Karpas-422 (cell line): ENCODE measurements at regions not wholly inside any gene's neighbourhood (a gene's known extent, or its start where the extent isn't known, plus 50 kb on each side); places are given as distances from the start of the nearest gene placed in this dataset.
"Not testable (repeated sequence)": the region's sequence is repeated elsewhere in the genome, so short reads cannot be mapped to it uniquely, and the experiment has no call there.

Source experiments
- DNase-seq: peaks from one replicate; pipeline ENCODE4 v3.0.0-alpha.2; 2015
- H2AFZ ChIP-seq: fragments of 200-600 bp; sonication (generic); 2 replicates; pipeline ENCODE4 v1.6.1; 2014; ENCODE audit warnings: antibody characterized with exemption, low read length, mixed read lengths
- H3K27ac ChIP-seq: fragments of 200-600 bp; sonication (generic); 2 replicates; pipeline ENCODE4 v1.5.1; 2014; ENCODE audit warnings: mild to moderate bottlenecking, low read length, moderate library complexity
- H3K27me3 ChIP-seq: fragments of 200-600 bp; sonication (generic); 2 replicates; pipeline ENCODE4 v1.6.1; 2014; ENCODE audit warnings: low read length, mixed read lengths
- H3K36me3 ChIP-seq: fragments of 200-600 bp; sonication (generic); 2 replicates; pipeline ENCODE4 v1.6.1; 2014; ENCODE audit warnings: low read length, mixed read lengths; ENCODE audit not compliant: insufficient read depth
- H3K4me1 ChIP-seq: fragments of 200-600 bp; sonication (generic); 2 replicates; pipeline ENCODE4 v1.6.1; 2014; ENCODE audit warnings: mild to moderate bottlenecking, low read length, mixed read lengths
- H3K4me2 ChIP-seq: fragments of 200-600 bp; sonication (generic); 2 replicates; pipeline ENCODE4 v1.6.1; 2014; ENCODE audit warnings: low read length, low read depth, mild to moderate bottlenecking; ENCODE audit not compliant: poor library complexity, severe bottlenecking
- H3K4me3 ChIP-seq: fragments of 200-600 bp; sonication (generic); 2 replicates; pipeline ENCODE4 v1.5.1; 2014; ENCODE audit warnings: mild to moderate bottlenecking, antibody characterized with exemption, low read length, mixed read lengths
- H3K79me2 ChIP-seq: fragments of 200-600 bp; sonication (generic); 2 replicates; pipeline ENCODE4 v1.6.1; 2014; ENCODE audit warnings: mild to moderate bottlenecking, low read length, mixed read lengths
- H3K9ac ChIP-seq: fragments of 200-600 bp; sonication (generic); 2 replicates; pipeline ENCODE4 v1.6.0; 2014; ENCODE audit warnings: low read length
- H3K9me2 ChIP-seq: fragments of 200-600 bp; sonication (generic), shearing (Covaris generic); replicated peaks from 2 replicates; pipeline ENCODE4 v1.6.0; 2014; ENCODE audit warnings: mild to moderate bottlenecking, low read length, moderate library complexity; ENCODE audit not compliant: insufficient read depth
- H3K9me3 ChIP-seq: fragments of 300-700, 200-600 bp; sonication (generic); 2 replicates; pipeline ENCODE4 v1.6.1; 2014; ENCODE audit warnings: low read length, mixed read lengths
- H4K20me1 ChIP-seq: fragments of 200-600 bp; sonication (generic); 2 replicates; pipeline ENCODE4 v1.6.1; 2014; ENCODE audit warnings: mild to moderate bottlenecking, antibody characterized with exemption, low read length, low read depth; ENCODE audit not compliant: insufficient read depth

GRCh38 chr14:101086926-101087325 lies 183.4 kb upstream of the RTL1 start:
- no peak for DNase-seq
- Histone ChIP-seq H3K9ac (no peak overlapping the region), H3K4me2 (no peak overlapping the region), H3K27ac (no peak overlapping the region), H4K20me1 (no peaks in the 10 kb centered on the region), H3K9me2 (no peaks in the 10 kb centered on the region), H3K27me3 (0 out of 2 replicates have a peak, but pooled peaks cover 2% of the 10 kb centered on the region), H3K36me3 (no peaks in the 10 kb centered on the region), H3K79me2 (no peaks in the 10 kb centered on the region), H3K4me1 (no peaks in the 10 kb centered on the region), H3K9me3 (no peaks in the 10 kb centered on the region), H3K4me3 (no peak overlapping the region), H2AFZ (no peak overlapping the region)

DNA sequence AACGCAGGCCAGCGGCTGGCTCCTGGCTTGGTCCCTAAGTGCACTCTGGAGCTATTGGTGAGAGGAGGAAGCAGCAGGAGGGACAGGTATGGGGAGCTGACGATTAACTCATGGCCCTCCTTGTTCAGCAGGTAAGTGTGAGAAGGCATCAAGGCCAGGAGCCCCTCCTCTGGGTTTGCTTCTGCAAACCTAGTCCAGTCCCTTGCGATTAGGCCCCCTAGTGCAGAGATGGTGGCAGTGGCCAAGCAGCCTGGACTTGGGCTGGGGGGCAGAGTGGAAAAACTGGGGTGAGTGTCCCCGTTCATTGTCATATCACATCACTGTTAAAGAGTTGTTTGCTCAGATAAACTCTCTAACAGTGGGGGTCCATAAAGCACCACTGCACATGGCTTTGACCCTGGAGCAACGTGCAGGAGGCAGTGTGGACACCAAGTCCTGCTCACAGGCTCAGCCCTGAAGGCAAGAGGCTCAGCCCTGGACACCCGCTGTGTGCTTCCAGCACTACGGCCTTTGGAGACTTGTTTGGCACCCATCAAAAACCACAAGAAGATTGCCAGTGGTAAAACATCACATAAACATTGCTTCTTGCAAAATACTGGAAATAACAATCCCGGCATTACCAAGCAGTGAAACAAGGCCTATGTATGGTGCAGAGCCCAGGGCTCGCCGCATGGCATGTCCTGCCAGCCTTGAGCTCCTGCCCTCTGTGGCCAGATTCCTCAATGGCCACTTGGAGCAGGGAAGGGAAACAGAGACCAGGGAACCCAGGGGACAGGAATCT lies 184.3 kb upstream of the RTL1 start:
- Histone ChIP-seq H3K9me2 (no peaks in the 10 kb centered on the region), H3K79me2 (no peaks in the 10 kb centered on the region), H3K4me3 (no peak overlapping the region), H3K4me1 (no peaks in the 10 kb centered on the region), H3K9me3 (no peaks in the 10 kb centered on the region), H3K27me3 (0 out of 2 replicates have a peak, but pooled peaks cover 2% of the 10 kb centered on the region), H3K4me2 (no peak overlapping the region), H2AFZ (no peak overlapping the region), H4K20me1 (no peaks in the 10 kb centered on the region), H3K27ac (no peak overlapping the region), H3K9ac (no peak overlapping the region), H3K36me3 (no peaks in the 10 kb centered on the region)
- DNase-seq: no peak

GRCh38 chr14:101088395-101088667 lies 184.8 kb upstream of the RTL1 start:
- Histone ChIP-seq H3K36me3 (no peaks in the 10 kb centered on the region), H4K20me1 (no peaks in the 10 kb centered on the region), H3K27ac (no peak overlapping the region), H3K4me3 (no peak overlapping the region), H3K4me1 (no peaks in the 10 kb centered on the region), H3K79me2 (no peaks in the 10 kb centered on the region), H3K9me3 (no peaks in the 10 kb centered on the region), H2AFZ (no peak overlapping the region), H3K9ac (no peak overlapping the region), H3K27me3 (0 out of 2 replicates have a peak, but pooled peaks cover 2% of the 10 kb centered on the region), H3K9me2 (no peaks in the 10 kb centered on the region), H3K4me2 (no peak overlapping the region)
- no peak for DNase-seq

DNA sequence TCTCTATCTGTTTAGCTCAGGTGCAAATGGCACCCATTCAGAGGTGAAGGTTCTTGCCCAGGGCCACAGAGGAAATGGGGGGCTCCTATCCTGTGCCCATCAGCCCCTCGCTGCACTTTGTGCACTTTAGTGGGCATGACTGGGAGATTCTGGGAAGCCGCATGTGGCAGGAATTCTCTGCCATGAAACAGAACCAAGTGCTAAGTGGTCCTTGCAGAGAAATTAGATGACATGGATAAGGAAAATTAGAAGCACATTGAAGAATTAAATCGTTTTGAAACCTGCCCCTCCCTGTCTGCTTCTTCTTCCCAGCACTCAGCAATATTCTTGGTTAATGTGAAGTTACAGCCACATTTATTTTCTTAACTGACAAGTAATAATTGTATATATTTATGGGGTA lies 185.2 kb upstream of the RTL1 start:
- no peaks in the 10 kb centered on the region for H3K79me2 ChIP-seq
- no peak for DNase-seq
- no peaks in the 10 kb centered on the region for H3K36me3 ChIP-seq
- no peak overlapping the region for H3K9ac ChIP-seq
- H3K4me3 ChIP-seq: no peak overlapping the region
- no peak overlapping the region for H3K27ac ChIP-seq
- H3K9me3 ChIP-seq: no peaks in the 10 kb centered on the region
- H3K9me2 ChIP-seq: no peaks in the 10 kb centered on the region
- no peaks in the 10 kb centered on the region for H3K4me1 ChIP-seq
- H4K20me1 ChIP-seq: no peaks in the 10 kb centered on the region
- H2AFZ ChIP-seq: no peak overlapping the region
- H3K4me2 ChIP-seq: no peak overlapping the region
- 0 out of 2 replicates have a peak, but pooled peaks cover 2% of the 10 kb centered on the region for H3K27me3 ChIP-seq

DNA sequence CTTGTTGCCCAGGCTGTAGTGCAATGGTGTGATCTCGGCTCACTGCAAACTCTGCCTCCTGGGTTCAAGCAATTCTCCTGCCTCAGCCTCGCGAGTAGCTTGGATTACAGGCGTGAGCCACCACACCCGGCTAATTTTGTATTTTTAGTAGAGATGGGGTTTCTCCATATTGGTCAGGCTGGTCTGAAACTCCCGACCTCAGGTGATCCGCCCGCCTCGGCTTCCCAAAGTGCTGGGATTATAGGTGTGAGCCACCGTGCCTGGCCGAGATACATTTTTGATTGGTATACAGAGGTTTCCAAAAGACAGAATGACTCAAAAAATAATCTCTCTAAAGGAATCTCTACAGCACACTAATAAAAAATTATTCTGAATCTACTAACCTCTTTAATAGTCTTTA lies 187.0 kb upstream of the RTL1 start:
- not testable (repeated sequence) for H3K36me3 ChIP-seq, H3K4me2 ChIP-seq, H3K9me3 ChIP-seq, H3K79me2 ChIP-seq, DNase-seq, H4K20me1 ChIP-seq, H3K27me3 ChIP-seq, H2AFZ ChIP-seq, H3K27ac ChIP-seq, H3K4me1 ChIP-seq, H3K9me2 ChIP-seq, H3K4me3 ChIP-seq, H3K9ac ChIP-seq

DNA sequence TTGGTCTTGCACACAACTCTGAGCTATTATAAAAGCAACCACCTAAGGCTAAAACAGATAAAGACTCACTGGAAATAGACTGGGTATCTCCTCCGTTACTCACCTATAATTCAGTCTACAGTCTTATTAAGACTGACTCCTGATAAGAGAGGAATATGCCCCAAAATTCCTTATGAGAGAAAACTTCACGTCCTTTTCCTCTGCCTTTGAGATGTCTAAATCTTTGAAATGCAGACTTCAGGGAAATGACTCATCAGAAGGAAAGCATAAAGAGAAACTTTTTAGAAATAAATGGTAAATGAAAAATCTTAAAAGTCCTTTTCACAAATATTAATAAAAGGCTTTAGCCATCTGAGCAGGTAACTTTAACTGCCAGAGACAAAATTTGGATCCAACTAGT lies 187.5 kb upstream of the RTL1 start:
- Histone ChIP-seq H3K79me2 (no peaks in the 10 kb centered on the region), H3K36me3 (no peaks in the 10 kb centered on the region), H3K27ac (no peak overlapping the region), H3K9me2 (no peaks in the 10 kb centered on the region), H3K27me3 (0 out of 2 replicates have a peak, but pooled peaks cover 2% of the 10 kb centered on the region), H3K4me3 (no peak overlapping the region), H3K4me2 (no peak overlapping the region), H3K9me3 (no peaks in the 10 kb centered on the region), H3K9ac (no peak overlapping the region), H2AFZ (no peak overlapping the region), H3K4me1 (no peaks in the 10 kb centered on the region), H4K20me1 (no peaks in the 10 kb centered on the region)
- no peak for DNase-seq

- H3K9me2 ChIP-seq, H3K9ac ChIP-seq, DNase-seq, H3K9me3 ChIP-seq, H3K4me2 ChIP-seq, H3K27ac ChIP-seq, H4K20me1 ChIP-seq, H3K4me1 ChIP-seq, H3K79me2 ChIP-seq, H3K4me3 ChIP-seq, H2AFZ ChIP-seq, H3K36me3 ChIP-seq, H3K27me3 ChIP-seq: not testable (repeated sequence)
Measured at GRCh38 chr14:101094916-101095315, 191.4 kb upstream of the RTL1 start.

DNA sequence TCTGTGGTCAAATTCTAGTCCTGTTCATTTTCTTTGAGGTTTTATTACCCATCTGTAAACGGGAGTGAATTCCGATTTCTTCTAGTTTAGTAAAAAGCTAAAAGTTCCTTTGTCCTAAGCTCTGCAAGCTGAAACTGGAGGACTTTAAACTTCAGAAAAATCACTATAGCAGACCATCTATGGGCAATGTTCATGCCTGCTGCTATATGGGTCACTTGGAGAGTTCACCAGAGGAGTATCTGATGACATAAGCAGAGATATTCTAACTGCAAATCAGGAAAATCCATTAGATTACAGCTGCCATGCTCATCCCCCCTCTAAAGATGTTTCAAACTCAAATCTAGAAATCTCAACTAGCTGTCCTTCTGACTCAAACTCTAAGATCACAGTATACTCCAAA lies 193.0 kb upstream of the RTL1 start:
- Histone ChIP-seq H3K27ac (no peak overlapping the region), H3K79me2 (no peaks in the 10 kb centered on the region), H3K9ac (no peak overlapping the region), H4K20me1 (no peaks in the 10 kb centered on the region), H3K9me3 (no peaks in the 10 kb centered on the region), H3K9me2 (no peaks in the 10 kb centered on the region), H2AFZ (no peak overlapping the region), H3K4me3 (no peak overlapping the region), H3K27me3 (no peaks in the 10 kb centered on the region), H3K4me1 (no peaks in the 10 kb centered on the region), H3K36me3 (no peaks in the 10 kb centered on the region), H3K4me2 (no peak overlapping the region)
- DNase-seq: no peak
